ENCODE measurements at regions not wholly inside any gene's neighbourhood (a gene's known extent, or its start where the extent isn't known, plus 50 kb on each side); places are given as distances from the start of the nearest gene placed in this dataset.

DNA sequence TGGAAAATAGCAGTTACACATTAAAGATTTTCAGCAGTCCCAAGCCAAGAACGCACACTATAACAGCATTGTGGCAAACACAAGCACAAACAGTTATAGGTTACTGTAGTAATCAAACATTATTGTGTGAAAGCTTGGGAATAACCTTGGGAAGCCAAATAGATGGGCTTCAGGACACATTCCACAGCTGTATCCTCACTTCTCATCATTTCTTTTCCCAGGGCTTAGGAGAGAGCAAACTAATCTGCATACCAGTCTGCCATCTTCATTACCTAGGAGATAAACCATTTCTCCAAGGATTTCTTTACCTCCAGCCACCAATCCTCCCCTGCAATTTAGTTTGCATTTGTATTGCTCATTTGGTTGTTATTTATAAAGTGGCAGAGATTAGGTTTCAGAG lies 352.4 kb downstream of the SH2D4B start:
- TF ChIP-seq, protein P1, sequence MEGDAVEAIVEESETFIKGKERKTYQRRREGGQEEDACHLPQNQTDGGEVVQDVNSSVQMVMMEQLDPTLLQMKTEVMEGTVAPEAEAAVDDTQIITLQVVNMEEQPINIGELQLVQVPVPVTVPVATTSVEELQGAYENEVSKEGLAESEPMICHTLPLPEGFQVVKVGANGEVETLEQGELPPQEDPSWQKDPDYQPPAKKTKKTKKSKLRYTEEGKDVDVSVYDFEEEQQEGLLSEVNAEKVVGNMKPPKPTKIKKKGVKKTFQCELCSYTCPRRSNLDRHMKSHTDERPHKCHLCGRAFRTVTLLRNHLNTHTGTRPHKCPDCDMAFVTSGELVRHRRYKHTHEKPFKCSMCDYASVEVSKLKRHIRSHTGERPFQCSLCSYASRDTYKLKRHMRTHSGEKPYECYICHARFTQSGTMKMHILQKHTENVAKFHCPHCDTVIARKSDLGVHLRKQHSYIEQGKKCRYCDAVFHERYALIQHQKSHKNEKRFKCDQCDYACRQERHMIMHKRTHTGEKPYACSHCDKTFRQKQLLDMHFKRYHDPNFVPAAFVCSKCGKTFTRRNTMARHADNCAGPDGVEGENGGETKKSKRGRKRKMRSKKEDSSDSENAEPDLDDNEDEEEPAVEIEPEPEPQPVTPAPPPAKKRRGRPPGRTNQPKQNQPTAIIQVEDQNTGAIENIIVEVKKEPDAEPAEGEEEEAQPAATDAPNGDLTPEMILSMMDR (IDR thresholded peaks at IDR 0.05) = no peak
- TF ChIP-seq POLR2A (IDR thresholded peaks at IDR 0.05) = no peak
- TF ChIP-seq EP300 (IDR thresholded peaks at IDR 0.05) = no peak
- TF ChIP-seq POLR2AphosphoS5 (IDR thresholded peaks at IDR 0.05) = no peak
- no peak overlapping the region for H3K27ac ChIP-seq

GRCh38 chr10:80893256-80893655 lies 355.6 kb downstream of the SH2D4B start:
- ATAC-seq (ENCODE audit: low FRiP score in 2 of 2) (no peak), DNase-seq (no peak)
- Histone ChIP-seq H3K4me3 (no peak overlapping the region), H3K27me3 (no peaks in the 10 kb centered on the region), H3K27ac (no peak overlapping the region), H3K36me3 (no peaks in the 10 kb centered on the region), H3K4me1 (no peaks in the 10 kb centered on the region), H3K9me3 (no peaks in the 10 kb centered on the region)
- 88 to 89% methylated on average over 5 of the region's 5 CpGs for WGBS, 2 donors
- TF ChIP-seq POLR2AphosphoS5 (IDR thresholded peaks at IDR 0.05) = no peak
- TF ChIP-seq, protein P1 (IDR thresholded peaks at IDR 0.05) = no peak
- no peak for TF ChIP-seq EP300 (IDR thresholded peaks at IDR 0.05)
- no peak for TF ChIP-seq POLR2A (IDR thresholded peaks at IDR 0.05)

More for the DNA sequence above, 352.4 kb downstream of the SH2D4B start:
- H3K9me3 ChIP-seq = no peaks in the 10 kb centered on the region
- H3K36me3 ChIP-seq = no peaks in the 10 kb centered on the region
- H3K27me3 ChIP-seq = no peaks in the 10 kb centered on the region
- ATAC-seq (ENCODE audit: low FRiP score in 2 of 2) (no peak), DNase-seq (no peak)
- WGBS, 2 donors = 70 to 87% methylated on average over 1 of the region's 1 CpG
- no peaks in the 10 kb centered on the region for H3K4me1 ChIP-seq
- H3K4me3 ChIP-seq = no peak overlapping the region

- Histone ChIP-seq H3K27me3 (no peaks in the 10 kb centered on the region), H3K36me3 (no peaks in the 10 kb centered on the region), H3K4me1 (no peaks in the 10 kb centered on the region), H3K9me3 (no peaks in the 10 kb centered on the region), H3K4me3 (no peak overlapping the region), H3K27ac (no peak overlapping the region)
- 45 to 50% methylated on average over 3 of the region's 3 CpGs for WGBS, 2 donors
- DNase-seq (no peak), ATAC-seq (ENCODE audit: low FRiP score in 2 of 2) (no peak)
- no peak for TF ChIP-seq POLR2A (IDR thresholded peaks at IDR 0.05)
- no peak for TF ChIP-seq EP300 (IDR thresholded peaks at IDR 0.05)
- TF ChIP-seq POLR2AphosphoS5 (IDR thresholded peaks at IDR 0.05) = no peak
- TF ChIP-seq, protein P1 (IDR thresholded peaks at IDR 0.05) = no peak
Measured at GRCh38 chr10:80894311-80894791, 356.6 kb downstream of the SH2D4B start.

- Histone ChIP-seq H3K27ac (no peak overlapping the region), H3K9me3 (no peaks in the 10 kb centered on the region), H3K4me3 (no peak overlapping the region), H3K27me3 (no peaks in the 10 kb centered on the region), H3K4me1 (no peaks in the 10 kb centered on the region), H3K36me3 (no peaks in the 10 kb centered on the region)
- TF ChIP-seq EP300 (IDR thresholded peaks at IDR 0.05) (no peak), POLR2AphosphoS5 (IDR thresholded peaks at IDR 0.05) (no peak), POLR2A (IDR thresholded peaks at IDR 0.05) (no peak)
- ATAC-seq (ENCODE audit: low FRiP score in 2 of 2) (no peak), DNase-seq (peak in 1 of 2 donors; percentile 13)
- 72 to 73% methylated on average over 7 to 11 of the region's 11 CpGs for whole genome bisulfite sequencing, 2 donors
Measured at GRCh38 chr10:80894797-80895467, 357.2 kb downstream of the SH2D4B start.

GRCh38 chr10:80896076-80896475 lies 358.4 kb downstream of the SH2D4B start:
- 69 to 70% methylated on average over 5 of the region's 5 CpGs for WGBS, 2 donors

More at GRCh38 chr10:80896076-80896475, 358.4 kb downstream of the SH2D4B start:
- H3K4me1 ChIP-seq = no peaks in the 10 kb centered on the region
- DNase-seq (no peak), ATAC-seq (ENCODE audit: low FRiP score in 2 of 2) (no peak)
- no peak overlapping the region for H3K27ac ChIP-seq
- H3K4me3 ChIP-seq = no peak overlapping the region
- no peaks in the 10 kb centered on the region for H3K9me3 ChIP-seq
- TF ChIP-seq POLR2AphosphoS5 (IDR thresholded peaks at IDR 0.05) (no peak), POLR2A (IDR thresholded peaks at IDR 0.05) (no peak), EP300 (IDR thresholded peaks at IDR 0.05) (no peak)
- TF ChIP-seq, protein P1 (IDR thresholded peaks at IDR 0.05) = no peak
- H3K36me3 ChIP-seq = no peaks in the 10 kb centered on the region
- H3K27me3 ChIP-seq = no peaks in the 10 kb centered on the region
